GM12891 (cell line): ENCODE measurements at regions not wholly inside any gene's neighbourhood (a gene's known extent, or its start where the extent isn't known, plus 50 kb on each side); places are given as distances from the start of the nearest gene placed in this dataset.

Experiments
- POLR2A ChIP-seq: IDR thresholded peaks from 2 replicates; pipeline ENCODE4 v1.6.1; 2011; ENCODE audit warnings: low read depth, low read length, control low read depth
- POLR2AphosphoS5 ChIP-seq: IDR thresholded peaks from 2 replicates; pipeline ENCODE4 v1.6.1; 2011; ENCODE audit warnings: low read depth, low read length, control low read depth
- POU2F2 ChIP-seq: IDR thresholded peaks from 2 replicates; pipeline ENCODE4 v1.6.1; 2011; ENCODE audit warnings: low read depth, mild to moderate bottlenecking, control low read depth, low read length, moderate library complexity
- SPI1 ChIP-seq: IDR thresholded peaks from 2 replicates; pipeline ENCODE4 v1.6.1; 2011; ENCODE audit warnings: low read depth, low read length, control low read depth

DNA sequence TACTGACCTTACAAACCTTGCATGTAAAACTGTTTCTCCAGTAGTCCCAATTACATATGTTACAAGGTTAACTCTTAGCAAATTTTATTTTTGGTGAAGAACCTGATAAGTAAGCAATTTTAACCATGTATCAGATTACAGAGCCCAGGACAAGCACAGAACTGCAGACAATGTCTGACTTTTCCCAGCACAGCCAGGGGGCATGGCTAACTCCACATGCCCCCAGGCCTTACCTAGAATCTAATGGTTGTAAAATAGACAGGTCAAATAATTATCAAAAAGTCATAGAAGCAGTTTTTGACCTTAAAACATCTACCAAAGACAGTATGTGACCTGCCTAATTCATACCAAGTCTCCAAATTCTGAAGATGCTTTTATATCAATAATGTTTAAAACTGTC, 364.1 kb downstream of the FOXO1 start:
- TF ChIP-seq POLR2A: no peak
- no peak for TF ChIP-seq POU2F2
- no peak for TF ChIP-seq SPI1
- TF ChIP-seq POLR2AphosphoS5: no peak
